MM.1S (cell line): ENCODE measurements at regions not wholly inside any gene's neighbourhood (a gene's known extent, or its start where the extent isn't known, plus 50 kb on each side); places are given as distances from the start of the nearest gene placed in this dataset.

Experiments
- CTCF ChIP-seq: fragments of 300-600 bp; sonication (generic); IDR thresholded peaks from 2 replicates; pipeline ENCODE4 v1.5.1; 2016; ENCODE audit warnings: antibody characterized with exemption, low read length, mixed read lengths
- EZH2 ChIP-seq: fragments of 300-600 bp; sonication (generic); optimal IDR thresholded peaks from 2 replicates; pipeline ENCODE3; 2017; ENCODE audit warnings: low read depth, mild to moderate bottlenecking, antibody characterized with exemption, low read length, mixed read lengths

GRCh38 chr16:79772784-79773183 lies 172.2 kb upstream of the MAF start:
- TF ChIP-seq CTCF (no peak), EZH2 (no peak)
